Neuron (in vitro differentiated cells): ENCODE measurements at regions not wholly inside any gene's neighbourhood (a gene's known extent, or its start where the extent isn't known, plus 50 kb on each side); places are given as distances from the start of the nearest gene placed in this dataset.
"Not testable (repeated sequence)": the region's sequence is repeated elsewhere in the genome, so short reads cannot be mapped to it uniquely, and the experiment has no call there.

Experiments
- H2AFZ ChIP-seq: one replicate; pipeline ENCODE4 v1.6.1; 2013; ENCODE audit warnings: low read depth, mild to moderate bottlenecking, inconsistent platforms, low read length, moderate library complexity
- H3K27me3 ChIP-seq: one replicate; pipeline ENCODE4 v1.6.1; 2013; ENCODE audit warnings: low read length; ENCODE audit not compliant: insufficient read depth
- H3K36me3 ChIP-seq: one replicate; pipeline ENCODE4 v1.6.1; 2013; ENCODE audit warnings: low read length; ENCODE audit not compliant: insufficient read depth
- H3K4me1 ChIP-seq: one replicate; pipeline ENCODE4 v1.6.1; 2013; ENCODE audit warnings: low read length; ENCODE audit not compliant: insufficient read depth
- H3K4me3 ChIP-seq: 2 replicates; pipeline ENCODE4 v1.5.1; 2013; ENCODE audit warnings: mild to moderate bottlenecking, low read length, moderate library complexity
- H3K9me3 ChIP-seq: one replicate; pipeline ENCODE4 v1.6.1; 2013; ENCODE audit warnings: low read length

DNA sequence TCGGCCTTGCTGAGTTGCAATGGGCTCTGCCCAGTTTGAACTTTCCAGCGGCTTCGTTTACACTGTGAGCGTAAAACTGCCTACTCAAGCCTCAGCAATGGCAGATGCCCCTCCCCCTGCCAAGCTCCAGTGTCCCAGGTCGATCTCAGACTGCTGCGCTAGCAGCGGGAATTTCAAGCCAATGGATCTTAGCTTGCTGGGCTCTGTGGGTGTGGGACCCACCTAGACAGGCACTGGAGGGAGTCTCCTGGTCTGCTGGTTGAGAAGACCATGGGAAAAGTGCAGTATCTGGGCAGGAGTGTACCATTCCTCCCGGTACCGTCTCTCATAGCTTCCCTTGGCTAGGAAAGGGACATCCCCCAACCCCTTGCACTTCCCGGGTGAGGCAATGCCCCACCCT is 88.2 kb downstream of the KLHL28 start:
- H3K27me3 ChIP-seq, result no peaks in the 10 kb centered on the region
- H3K36me3 ChIP-seq, result no peaks in the 10 kb centered on the region
- no peaks in the 10 kb centered on the region for H3K4me1 ChIP-seq
- H3K4me3 ChIP-seq, result no peak overlapping the region
- no peaks in the 10 kb centered on the region for H3K9me3 ChIP-seq
- H2AFZ ChIP-seq, result no peak overlapping the region

DNA sequence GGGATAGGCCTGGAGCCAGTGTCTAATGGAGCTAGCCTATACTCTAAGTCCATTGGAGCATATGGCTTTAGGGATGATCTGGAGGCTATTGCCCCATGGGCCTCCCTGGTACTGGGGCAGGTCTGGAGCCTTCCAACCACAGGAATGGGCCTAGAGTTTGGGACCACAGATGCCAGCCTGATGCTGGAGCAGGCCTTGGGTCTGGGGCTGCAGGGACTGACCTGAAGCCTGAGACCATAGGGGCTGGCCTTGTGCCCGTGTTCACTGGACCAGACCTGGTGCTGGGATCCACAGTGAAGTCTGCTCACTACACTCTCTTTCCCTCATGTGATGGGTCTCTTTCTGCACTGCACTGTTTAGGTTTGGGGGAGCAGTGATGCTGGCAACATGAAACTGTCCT is 95.0 kb downstream of the KLHL28 start:
- Histone ChIP-seq H3K9me3 (no peaks in the 10 kb centered on the region), H3K27me3 (no peaks in the 10 kb centered on the region), H3K4me3 (no peak overlapping the region), H3K36me3 (no peaks in the 10 kb centered on the region), H2AFZ (no peak overlapping the region), H3K4me1 (no peaks in the 10 kb centered on the region)

DNA sequence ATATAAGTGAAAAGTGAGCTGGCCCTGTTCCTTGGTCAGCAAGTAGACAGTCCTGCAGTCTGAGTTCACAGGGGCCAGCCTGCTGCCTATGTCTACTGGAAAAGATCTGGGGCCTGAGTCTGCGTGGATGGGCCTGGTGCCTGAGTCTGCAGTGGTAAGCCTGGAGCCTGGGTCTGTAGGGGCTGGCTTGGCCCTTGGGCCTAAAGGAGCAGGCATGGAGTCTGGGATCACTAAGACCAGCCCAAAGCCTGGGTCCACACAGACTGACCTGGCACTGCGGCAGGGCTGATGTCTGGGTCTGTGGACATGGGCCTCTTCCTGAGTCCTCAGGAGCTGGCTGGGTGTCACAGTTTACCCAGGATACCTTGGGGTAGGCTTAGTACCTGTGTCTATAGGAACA is 95.4 kb downstream of the KLHL28 start:
- Histone ChIP-seq H3K27me3 (no peaks in the 10 kb centered on the region), H3K36me3 (no peaks in the 10 kb centered on the region), H3K4me1 (no peaks in the 10 kb centered on the region), H3K9me3 (no peaks in the 10 kb centered on the region), H2AFZ (no peak overlapping the region), H3K4me3 (no peak overlapping the region)

DNA sequence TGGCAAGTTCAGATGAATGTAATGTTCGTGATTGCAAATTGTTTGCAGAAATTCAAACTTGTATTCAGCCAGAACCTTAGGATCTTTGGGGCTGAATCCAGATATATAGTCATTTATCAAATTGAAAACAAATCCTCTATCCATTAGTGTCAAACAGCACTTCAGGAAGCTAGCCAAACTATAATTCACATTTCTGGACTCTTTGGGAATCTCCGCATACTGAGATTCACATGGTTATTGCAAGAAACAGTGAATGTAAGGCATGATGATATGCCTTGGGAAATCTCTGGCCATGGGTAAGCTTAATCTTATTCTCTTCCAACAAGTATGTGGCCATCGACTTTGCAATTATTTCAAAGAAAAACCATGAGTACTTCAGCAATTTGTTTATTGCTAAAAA is 98.5 kb downstream of the KLHL28 start:
- H3K27me3 ChIP-seq, result no peaks in the 10 kb centered on the region
- H3K4me1 ChIP-seq, result no peaks in the 10 kb centered on the region
- no peak overlapping the region for H3K4me3 ChIP-seq
- H3K36me3 ChIP-seq, result no peaks in the 10 kb centered on the region
- no peak overlapping the region for H2AFZ ChIP-seq
- no peaks in the 10 kb centered on the region for H3K9me3 ChIP-seq

DNA sequence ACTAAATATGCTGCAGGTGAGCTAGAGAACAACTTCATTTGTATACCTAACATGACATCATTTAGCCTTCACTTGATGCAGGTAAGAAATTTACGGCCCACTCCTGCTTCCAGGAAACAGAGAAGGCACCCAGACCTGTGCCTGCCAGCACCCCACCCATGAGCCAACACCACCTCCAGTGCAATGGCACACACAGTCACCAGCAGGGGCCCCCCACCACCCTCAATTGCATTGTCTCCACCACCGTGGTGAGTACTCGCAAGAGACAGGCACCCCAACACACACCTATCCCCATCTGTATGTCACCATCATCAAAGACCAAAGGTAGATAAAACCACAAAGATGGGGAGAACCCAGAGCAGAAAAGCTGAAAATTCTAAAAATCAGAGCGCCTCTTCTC is 107.6 kb downstream of the KLHL28 start:
- no peaks in the 10 kb centered on the region for H3K27me3 ChIP-seq
- no peaks in the 10 kb centered on the region for H3K9me3 ChIP-seq
- no peaks in the 10 kb centered on the region for H3K36me3 ChIP-seq
- no peak overlapping the region for H2AFZ ChIP-seq
- no peak overlapping the region for H3K4me3 ChIP-seq
- no peaks in the 10 kb centered on the region for H3K4me1 ChIP-seq

DNA sequence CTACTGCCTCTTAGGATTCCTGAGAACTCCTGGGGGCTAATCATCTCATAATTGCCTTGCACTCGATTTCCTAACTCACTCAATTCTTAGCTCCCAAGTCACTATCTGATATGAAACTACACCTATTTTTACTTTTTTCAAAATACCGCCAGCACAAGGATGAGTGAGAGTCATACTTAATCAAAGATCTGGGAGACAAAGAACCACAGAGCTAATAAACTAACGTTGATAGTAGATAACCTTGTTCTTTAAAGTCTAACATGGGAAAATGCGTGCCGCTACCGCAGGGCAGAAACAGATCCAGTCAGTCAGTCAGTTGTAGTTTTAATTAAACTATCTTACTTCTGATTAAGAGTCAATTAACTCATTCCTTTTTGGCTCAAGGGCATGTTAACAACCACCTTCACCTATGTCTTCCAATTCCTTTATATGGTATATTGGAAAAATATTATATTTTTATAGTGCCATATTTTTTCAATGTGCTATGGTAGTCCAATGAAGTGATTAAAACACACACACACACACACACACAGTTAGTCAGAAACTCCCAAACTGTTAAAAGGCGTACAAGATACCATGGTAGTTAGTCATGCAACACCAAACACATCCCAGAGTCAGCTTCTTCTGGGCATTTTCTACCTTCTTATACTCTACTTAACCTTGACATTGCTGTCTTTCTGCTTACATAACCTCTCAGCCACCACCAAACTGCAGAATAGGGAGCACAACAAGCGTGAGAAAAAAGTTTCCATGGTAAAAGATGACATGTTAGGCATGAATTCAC is 114.0 kb downstream of the KLHL28 start:
- Histone ChIP-seq H2AFZ (no peak overlapping the region), H3K36me3 (no peaks in the 10 kb centered on the region), H3K27me3 (no peaks in the 10 kb centered on the region), H3K4me3 (no peak overlapping the region), H3K9me3 (no peaks in the 10 kb centered on the region), H3K4me1 (no peaks in the 10 kb centered on the region)

DNA sequence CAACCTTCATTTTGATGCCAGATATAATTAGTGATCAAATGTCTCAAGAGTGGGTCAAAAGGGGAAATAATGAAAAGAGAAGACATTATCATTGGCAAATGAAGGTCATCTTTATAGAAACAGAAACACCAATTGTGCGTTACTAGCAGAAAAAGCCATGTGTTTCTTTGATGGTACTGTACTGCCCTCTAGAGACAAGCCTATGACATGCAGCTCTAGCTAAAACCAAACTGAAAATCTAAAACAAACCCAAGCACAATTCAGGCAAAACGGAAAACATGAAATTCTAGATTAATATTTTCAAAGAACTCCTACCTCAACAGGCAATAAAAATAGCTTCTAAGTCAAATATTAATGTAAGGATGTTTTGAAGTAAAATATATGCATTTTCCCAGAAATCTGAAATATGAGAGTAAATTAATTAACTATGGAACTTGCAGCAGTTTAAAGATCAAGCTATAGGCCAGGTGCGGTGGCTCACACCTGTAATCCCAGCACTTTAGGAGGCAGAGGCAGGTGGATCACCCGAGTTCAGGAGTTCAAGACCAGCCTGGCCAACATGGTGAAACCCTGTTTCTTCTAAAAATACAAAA is 115.4 kb downstream of the KLHL28 start:
- Histone ChIP-seq H3K9me3 (no peaks in the 10 kb centered on the region), H3K27me3 (no peaks in the 10 kb centered on the region), H2AFZ (peak overlapping the region; percentile 21), H3K36me3 (no peaks in the 10 kb centered on the region), H3K4me1 (no peaks in the 10 kb centered on the region), H3K4me3 (no peak overlapping the region)

DNA sequence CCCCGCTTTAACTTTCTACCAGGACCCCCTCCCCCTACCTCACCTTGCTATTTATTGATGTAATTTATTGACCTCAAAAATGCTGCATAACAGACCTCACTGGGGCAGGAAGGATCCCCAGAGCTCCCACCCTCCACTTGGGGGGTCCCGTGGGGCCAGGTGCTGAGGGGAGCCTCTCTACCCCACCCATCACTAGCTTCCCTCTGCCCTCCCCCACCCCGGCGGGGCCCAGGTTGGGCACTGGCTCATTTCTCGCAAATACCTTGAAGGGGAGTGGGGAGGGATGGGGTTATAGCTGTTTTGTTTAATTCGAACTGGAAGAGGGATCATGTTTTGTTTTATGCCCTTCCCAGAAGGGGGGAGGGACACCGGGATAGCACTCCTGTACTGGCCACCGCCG is 125.8 kb downstream of the KLHL28 start:
- not testable (repeated sequence) for H3K36me3 ChIP-seq, H2AFZ ChIP-seq, H3K27me3 ChIP-seq, H3K4me3 ChIP-seq, H3K4me1 ChIP-seq, H3K9me3 ChIP-seq

DNA sequence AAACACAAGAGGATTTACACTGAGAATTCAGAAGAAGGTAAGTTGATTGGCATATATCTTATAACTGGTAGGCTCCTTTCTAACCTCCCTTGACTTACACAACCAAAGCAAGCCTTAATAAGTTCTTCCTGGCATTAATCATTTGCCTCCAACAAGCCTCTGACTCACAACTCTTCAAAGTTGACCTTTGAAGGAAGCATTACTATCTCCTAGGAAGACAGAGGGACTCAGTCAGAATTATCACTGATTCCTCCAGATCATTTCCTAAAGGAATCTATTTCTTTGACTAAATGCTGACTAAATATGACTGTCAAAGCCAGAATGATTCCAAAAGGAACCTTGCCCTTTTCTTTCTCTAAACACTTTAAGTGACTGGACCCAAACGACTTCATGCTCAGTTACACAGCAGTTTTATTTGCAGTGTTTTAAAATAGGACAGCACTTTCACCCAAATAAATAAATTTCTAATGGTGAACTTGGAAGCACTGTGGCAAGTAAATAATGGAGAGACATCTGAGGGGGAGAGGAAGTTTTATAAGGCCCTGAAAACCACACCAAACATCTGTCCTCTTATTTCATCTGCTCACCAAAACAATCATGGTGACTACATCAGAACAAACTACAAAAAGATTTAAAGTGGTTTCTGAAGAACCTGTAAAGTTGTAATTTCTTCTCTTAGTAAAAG is 128.2 kb downstream of the KLHL28 start:
- Histone ChIP-seq H3K4me1 (peaks cover 6% of the 10 kb centered on the region), H2AFZ (no peak overlapping the region), H3K4me3 (no peak overlapping the region), H3K9me3 (no peaks in the 10 kb centered on the region), H3K27me3 (no peaks in the 10 kb centered on the region), H3K36me3 (no peaks in the 10 kb centered on the region)

DNA sequence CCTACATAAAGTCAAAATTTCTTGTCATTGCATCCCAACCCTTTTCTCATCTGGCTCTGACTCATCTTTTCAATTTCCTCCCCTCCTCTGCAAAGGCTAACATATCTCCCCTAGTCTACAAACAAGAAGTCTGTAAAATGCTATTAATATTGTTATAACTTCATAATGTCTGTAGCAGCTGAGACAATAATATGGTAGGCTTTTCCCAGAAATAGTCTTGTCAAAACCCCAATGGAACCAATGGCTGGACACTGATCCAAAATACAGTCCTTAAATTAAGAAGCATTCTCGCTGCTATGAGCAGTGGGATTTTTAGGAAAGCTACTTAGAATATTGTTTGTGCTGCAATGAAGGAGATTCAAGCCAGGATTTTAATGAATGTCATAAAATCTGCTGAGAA is 131.4 kb downstream of the KLHL28 start:
- H3K4me3 ChIP-seq, result no peak overlapping the region

DNA sequence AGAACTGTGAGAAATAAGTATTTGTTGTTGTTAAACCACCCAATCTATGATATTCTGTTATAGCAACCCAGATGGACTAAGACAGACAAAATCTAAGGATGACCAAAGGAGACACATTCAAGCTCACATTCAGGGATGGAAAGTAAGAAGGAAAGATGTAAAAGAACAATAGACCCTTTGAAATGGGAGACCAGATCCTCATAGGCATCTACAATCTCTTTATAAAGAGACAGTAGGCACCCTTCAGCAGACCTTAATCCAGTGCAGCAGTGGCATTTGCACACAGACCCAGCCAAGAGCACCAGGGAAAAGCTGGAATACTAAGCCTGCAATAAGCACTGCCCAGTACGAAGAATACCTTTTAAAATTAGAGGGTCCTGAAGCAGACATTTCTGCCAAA is 132.7 kb downstream of the KLHL28 start:
- Histone ChIP-seq H2AFZ (no peak overlapping the region), H3K4me1 (no peaks in the 10 kb centered on the region), H3K9me3 (no peaks in the 10 kb centered on the region), H3K36me3 (no peaks in the 10 kb centered on the region), H3K4me3 (no peak overlapping the region), H3K27me3 (no peaks in the 10 kb centered on the region)

More for the DNA sequence above, 131.4 kb downstream of the KLHL28 start:
- Histone ChIP-seq H3K9me3 (no peaks in the 10 kb centered on the region), H2AFZ (no peak overlapping the region), H3K4me1 (peaks cover 6% of the 10 kb centered on the region), H3K36me3 (no peaks in the 10 kb centered on the region), H3K27me3 (no peaks in the 10 kb centered on the region)

DNA sequence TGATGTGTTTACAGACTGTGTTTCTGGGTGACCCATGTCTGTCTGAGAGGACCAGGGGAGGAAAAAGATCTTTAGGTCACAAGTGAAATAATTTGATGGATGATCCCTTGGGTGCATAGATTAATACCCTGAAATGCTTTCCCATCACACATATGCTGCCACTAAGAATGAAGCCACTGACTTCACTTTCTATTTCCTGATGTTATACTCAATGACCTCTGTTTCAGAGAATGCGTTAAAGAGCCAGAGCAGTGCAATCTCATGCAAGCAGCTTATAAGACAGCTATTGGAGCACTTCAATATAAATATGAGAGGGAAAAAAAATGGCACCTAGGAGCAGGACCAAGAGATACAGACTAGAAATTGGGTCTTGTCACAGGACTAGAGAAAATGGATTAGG is 133.7 kb downstream of the KLHL28 start:
- H2AFZ ChIP-seq, result no peak overlapping the region

DNA sequence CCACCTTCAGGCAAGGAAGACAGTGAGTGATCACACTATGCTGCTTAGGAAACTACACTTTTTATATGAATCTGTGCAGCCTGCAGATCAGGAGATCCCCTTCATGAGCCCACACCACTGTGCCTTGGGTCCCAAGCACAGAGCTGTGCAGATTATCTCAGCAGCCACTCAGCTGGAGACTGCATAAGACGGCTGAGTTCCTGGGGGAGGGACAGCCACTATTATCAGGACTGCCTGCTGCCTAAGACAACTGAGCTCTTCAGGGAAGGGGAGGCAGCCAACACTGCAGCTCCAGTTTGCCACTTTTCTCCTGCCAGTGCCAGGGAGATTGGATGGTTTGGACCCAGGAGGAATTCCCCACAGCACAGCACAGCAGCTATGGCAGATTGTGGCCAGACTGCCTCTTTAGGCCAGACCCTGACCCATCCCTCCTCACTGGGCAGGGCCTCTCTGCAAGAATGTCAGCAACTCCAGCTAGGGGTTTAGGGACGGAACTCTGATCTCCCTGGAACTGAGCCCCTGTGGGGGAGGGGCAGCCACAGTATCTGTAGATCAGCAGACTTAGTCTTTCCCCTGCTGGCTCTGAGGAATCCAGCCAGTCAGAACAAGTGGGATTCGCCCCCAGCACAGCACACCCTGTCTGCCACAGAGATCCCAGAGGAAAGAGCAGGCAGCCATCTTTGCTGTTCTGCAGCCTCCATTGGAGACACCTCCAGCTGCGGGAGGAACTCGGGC is 141.3 kb downstream of the KLHL28 start:
- Histone ChIP-seq H3K4me3 (no peak overlapping the region), H3K27me3 (no peaks in the 10 kb centered on the region), H3K4me1 (no peaks in the 10 kb centered on the region), H3K9me3 (no peaks in the 10 kb centered on the region), H3K36me3 (no peaks in the 10 kb centered on the region), H2AFZ (no peak overlapping the region)

More for the DNA sequence above, 133.7 kb downstream of the KLHL28 start:
- Histone ChIP-seq H3K9me3 (no peaks in the 10 kb centered on the region), H3K4me1 (no peaks in the 10 kb centered on the region), H3K27me3 (no peaks in the 10 kb centered on the region), H3K4me3 (no peak overlapping the region), H3K36me3 (no peaks in the 10 kb centered on the region)
